ENCODE measurements at regions not wholly inside any gene's neighbourhood (a gene's known extent, or its start where the extent isn't known, plus 50 kb on each side); places are given as distances from the start of the nearest gene placed in this dataset.

DNA sequence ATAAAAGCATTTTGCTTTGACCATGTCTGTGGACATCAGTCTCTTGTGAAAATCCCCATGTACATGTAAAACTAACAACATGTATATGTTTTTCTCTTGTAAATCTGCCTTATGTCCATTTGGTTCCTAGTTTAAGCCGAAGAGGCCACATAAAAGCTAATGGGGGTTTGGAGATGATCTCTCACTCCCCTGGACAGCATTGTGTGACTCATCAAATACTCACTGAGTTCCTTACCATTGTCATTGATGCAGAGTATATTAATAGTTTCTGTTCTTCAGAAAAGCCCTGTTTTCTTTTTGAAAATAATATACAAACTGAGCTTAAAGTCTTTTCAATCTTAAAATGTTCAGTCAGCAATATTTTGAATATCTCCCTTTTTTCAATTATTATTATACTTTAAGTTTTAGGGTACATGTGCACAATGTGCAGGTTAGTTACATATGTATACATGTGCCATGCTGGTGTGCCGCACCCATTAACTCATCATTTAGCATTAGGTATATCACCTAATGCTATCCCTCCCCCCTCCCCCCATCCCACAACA lies 536.7 kb upstream of the HTR2A start:
- H3K9ac ChIP-seq (ENCODE audit: low read depth in 1 of 2, low read length in 2 of 2): no peak overlapping the region
- H3K4me3 ChIP-seq (ENCODE audit: low read length in 2 of 2): no peak overlapping the region
- peaks cover 0 to 2% of the 10 kb centered on the region in 2 donors for H3K9me3 ChIP-seq (ENCODE audit: control insufficient read depth in 2 of 2, low read length in 2 of 2)
- no peaks in the 10 kb centered on the region for H3K27me3 ChIP-seq (ENCODE audit: control insufficient read depth in 2 of 2, insufficient read depth in 2 of 2, low read length in 2 of 2)
- no peaks in the 10 kb centered on the region for H3K4me1 ChIP-seq (ENCODE audit: control insufficient read depth in 2 of 2, insufficient read depth in 2 of 2, low read length in 2 of 2)
- no peaks in the 10 kb centered on the region for H3K36me3 ChIP-seq (ENCODE audit: control insufficient read depth in 2 of 2, insufficient read depth in 2 of 2, low read length in 2 of 2)
- no peak overlapping the region for H3K27ac ChIP-seq (ENCODE audit: low read depth in 2 of 2, low read length in 2 of 2)

DNA sequence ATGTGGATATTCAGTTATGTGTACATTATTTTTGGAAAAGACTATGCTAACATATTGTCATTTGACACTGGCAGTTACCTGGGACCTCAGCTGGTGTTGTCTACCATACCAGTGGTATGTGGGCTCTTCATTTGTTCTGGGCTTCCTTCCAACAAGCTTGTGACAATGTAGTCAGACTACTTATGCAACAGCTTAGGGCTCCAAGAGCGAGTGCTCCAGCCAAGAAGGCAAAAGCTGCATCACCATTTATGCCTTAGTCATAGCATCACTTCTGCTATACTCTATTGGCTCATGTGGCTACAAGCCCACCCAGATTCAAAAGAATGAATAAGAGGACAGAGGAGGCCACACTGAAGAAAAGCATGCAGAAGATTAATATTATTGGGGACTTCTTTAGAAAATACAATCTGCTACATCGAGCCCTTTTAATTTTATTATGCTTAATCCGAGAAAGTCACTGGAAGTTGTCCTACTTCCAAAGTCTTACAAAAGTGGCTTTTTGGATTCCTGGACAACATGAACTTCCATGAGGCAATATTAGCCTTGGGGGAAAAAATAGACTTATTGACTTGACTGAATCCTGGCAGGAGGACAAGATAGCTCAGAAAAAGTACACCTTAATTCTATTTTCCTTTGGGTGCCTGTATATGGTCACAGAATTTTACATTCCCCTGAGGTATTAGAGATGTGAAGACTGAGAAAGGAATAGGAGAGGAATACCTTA lies 529.4 kb upstream of the HTR2A start:
- Histone ChIP-seq H3K36me3 (ENCODE audit: control insufficient read depth in 2 of 2, insufficient read depth in 2 of 2, low read length in 2 of 2) (no peaks in the 10 kb centered on the region), H3K27ac (ENCODE audit: low read depth in 2 of 2, low read length in 2 of 2) (no peak overlapping the region), H3K27me3 (ENCODE audit: control insufficient read depth in 2 of 2, insufficient read depth in 2 of 2, low read length in 2 of 2) (no peaks in the 10 kb centered on the region), H3K9ac (ENCODE audit: low read depth in 1 of 2, low read length in 2 of 2) (no peak overlapping the region), H3K4me3 (ENCODE audit: low read length in 2 of 2) (no peak overlapping the region), H3K4me1 (ENCODE audit: control insufficient read depth in 2 of 2, insufficient read depth in 2 of 2, low read length in 2 of 2) (no peaks in the 10 kb centered on the region), H3K9me3 (ENCODE audit: control insufficient read depth in 2 of 2, low read length in 2 of 2) (no peaks in the 10 kb centered on the region)

DNA sequence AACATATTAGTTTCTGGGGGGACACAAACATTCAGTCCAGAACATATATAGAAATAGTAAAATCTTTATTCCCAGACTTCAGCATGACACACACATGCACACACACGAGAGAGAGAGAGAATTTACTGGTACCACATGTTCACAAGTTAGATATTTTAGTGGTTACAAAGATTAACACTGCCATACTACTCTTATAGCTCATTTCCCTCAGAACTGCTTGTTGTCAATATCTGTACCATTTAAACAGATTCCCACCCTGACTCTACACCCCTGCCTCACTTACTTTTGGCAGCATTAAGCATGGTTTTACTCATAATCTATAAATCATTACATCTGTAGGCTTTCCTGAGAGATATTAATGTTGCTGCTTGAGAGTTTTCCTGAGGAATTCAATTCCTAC lies 524.7 kb upstream of the HTR2A start:
- Histone ChIP-seq H3K36me3 (ENCODE audit: control insufficient read depth in 2 of 2, insufficient read depth in 2 of 2, low read length in 2 of 2) (no peaks in the 10 kb centered on the region), H3K9me3 (ENCODE audit: control insufficient read depth in 2 of 2, low read length in 2 of 2) (no peaks in the 10 kb centered on the region), H3K4me3 (ENCODE audit: low read length in 2 of 2) (no peak overlapping the region), H3K9ac (ENCODE audit: low read depth in 1 of 2, low read length in 2 of 2) (no peak overlapping the region), H3K4me1 (ENCODE audit: control insufficient read depth in 2 of 2, insufficient read depth in 2 of 2, low read length in 2 of 2) (no peaks in the 10 kb centered on the region), H3K27me3 (ENCODE audit: control insufficient read depth in 2 of 2, insufficient read depth in 2 of 2, low read length in 2 of 2) (no peaks in the 10 kb centered on the region), H3K27ac (ENCODE audit: low read depth in 2 of 2, low read length in 2 of 2) (no peak overlapping the region)

DNA sequence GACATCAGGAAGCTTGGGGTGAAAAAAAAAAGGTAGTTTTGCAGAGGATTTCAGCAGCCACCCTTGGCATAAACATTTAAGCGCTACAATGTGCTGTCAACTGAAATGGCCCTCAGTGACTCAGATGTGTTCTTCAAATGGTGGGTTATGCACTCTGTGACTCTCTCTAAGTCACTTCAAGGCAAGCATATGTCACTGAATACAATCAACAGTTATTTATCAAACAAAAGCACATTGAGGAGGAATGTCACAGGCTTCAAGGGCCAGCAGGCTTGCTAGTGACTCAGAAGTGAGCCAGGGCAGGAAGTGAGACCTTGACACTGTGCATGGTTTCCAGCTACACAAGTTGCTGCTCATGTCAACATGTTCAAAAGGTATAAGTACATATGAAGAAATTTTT lies 523.7 kb upstream of the HTR2A start:
- H3K27me3 ChIP-seq (ENCODE audit: control insufficient read depth in 2 of 2, insufficient read depth in 2 of 2, low read length in 2 of 2): no peaks in the 10 kb centered on the region
- H3K4me1 ChIP-seq (ENCODE audit: control insufficient read depth in 2 of 2, insufficient read depth in 2 of 2, low read length in 2 of 2): no peaks in the 10 kb centered on the region
- no peak overlapping the region for H3K9ac ChIP-seq (ENCODE audit: low read depth in 1 of 2, low read length in 2 of 2)
- no peaks in the 10 kb centered on the region for H3K9me3 ChIP-seq (ENCODE audit: control insufficient read depth in 2 of 2, low read length in 2 of 2)
- no peak overlapping the region for H3K4me3 ChIP-seq (ENCODE audit: low read length in 2 of 2)
- H3K27ac ChIP-seq (ENCODE audit: low read depth in 2 of 2, low read length in 2 of 2): no peak overlapping the region
- H3K36me3 ChIP-seq (ENCODE audit: control insufficient read depth in 2 of 2, insufficient read depth in 2 of 2, low read length in 2 of 2): no peaks in the 10 kb centered on the region

DNA sequence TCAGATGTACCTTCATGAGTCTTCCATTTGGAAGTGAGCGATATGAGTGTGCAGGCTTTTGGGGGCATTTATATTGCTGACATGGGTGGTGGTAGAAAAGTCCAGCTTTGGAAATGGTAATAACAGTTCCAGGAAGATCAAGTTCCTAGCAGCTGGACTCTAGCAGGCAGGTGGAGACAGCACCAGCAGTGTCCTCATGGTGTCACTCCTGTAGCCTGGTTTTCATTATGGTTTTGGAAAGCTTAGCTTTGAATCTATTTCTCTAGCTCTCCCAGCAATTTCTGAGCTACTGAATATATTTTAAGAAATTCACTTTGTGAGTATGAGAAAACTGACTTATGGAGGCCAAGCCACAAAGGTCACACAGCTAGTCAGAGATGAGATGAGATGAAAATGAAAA lies 523.2 kb upstream of the HTR2A start:
- no peaks in the 10 kb centered on the region for H3K9me3 ChIP-seq (ENCODE audit: control insufficient read depth in 2 of 2, low read length in 2 of 2)
- H3K9ac ChIP-seq (ENCODE audit: low read depth in 1 of 2, low read length in 2 of 2): no peak overlapping the region
- no peaks in the 10 kb centered on the region for H3K27me3 ChIP-seq (ENCODE audit: control insufficient read depth in 2 of 2, insufficient read depth in 2 of 2, low read length in 2 of 2)
- H3K27ac ChIP-seq (ENCODE audit: low read depth in 2 of 2, low read length in 2 of 2): no peak overlapping the region
- no peaks in the 10 kb centered on the region for H3K36me3 ChIP-seq (ENCODE audit: control insufficient read depth in 2 of 2, insufficient read depth in 2 of 2, low read length in 2 of 2)
- H3K4me3 ChIP-seq (ENCODE audit: low read length in 2 of 2): no peak overlapping the region
- H3K4me1 ChIP-seq (ENCODE audit: control insufficient read depth in 2 of 2, insufficient read depth in 2 of 2, low read length in 2 of 2): no peaks in the 10 kb centered on the region

DNA sequence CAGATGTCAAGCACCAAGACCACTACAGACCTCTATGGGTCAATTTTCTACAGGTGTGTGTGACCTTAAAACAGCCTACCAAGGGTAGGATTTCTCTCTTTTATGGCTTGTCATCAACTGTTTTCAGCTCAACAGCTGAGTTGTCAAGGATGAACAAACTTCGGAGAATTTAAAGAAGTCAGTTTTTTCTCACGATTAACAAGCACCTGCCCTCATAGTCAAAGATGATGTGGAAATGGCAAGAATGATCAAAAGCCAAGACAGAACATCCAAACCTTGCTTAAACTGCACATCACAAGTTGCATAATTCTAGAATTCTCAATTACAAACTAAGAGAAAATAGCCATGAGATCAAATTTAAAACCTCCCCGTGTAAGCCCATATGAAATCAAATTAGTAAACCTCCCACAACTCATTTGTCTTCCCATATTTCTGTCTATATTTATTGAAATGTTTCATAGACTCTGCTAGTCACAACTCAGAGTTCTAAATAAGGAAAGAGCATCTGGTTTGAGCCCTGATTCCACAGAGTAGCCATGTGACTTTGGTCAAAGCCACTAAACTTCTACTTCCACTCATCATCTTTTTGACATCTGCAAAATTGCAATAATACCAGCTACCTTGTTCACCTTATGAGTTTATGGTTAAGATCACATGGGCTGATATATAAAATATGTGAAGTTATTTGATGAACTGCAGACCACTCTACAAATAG lies 521.5 kb upstream of the HTR2A start:
- H3K27ac ChIP-seq (ENCODE audit: low read depth in 2 of 2, low read length in 2 of 2): no peak overlapping the region
- no peaks in the 10 kb centered on the region for H3K27me3 ChIP-seq (ENCODE audit: control insufficient read depth in 2 of 2, insufficient read depth in 2 of 2, low read length in 2 of 2)
- H3K9ac ChIP-seq (ENCODE audit: low read depth in 1 of 2, low read length in 2 of 2): no peak overlapping the region
- H3K9me3 ChIP-seq (ENCODE audit: control insufficient read depth in 2 of 2, low read length in 2 of 2): no peaks in the 10 kb centered on the region
- no peaks in the 10 kb centered on the region for H3K4me1 ChIP-seq (ENCODE audit: control insufficient read depth in 2 of 2, insufficient read depth in 2 of 2, low read length in 2 of 2)
- no peak overlapping the region for H3K4me3 ChIP-seq (ENCODE audit: low read length in 2 of 2)
- no peaks in the 10 kb centered on the region for H3K36me3 ChIP-seq (ENCODE audit: control insufficient read depth in 2 of 2, insufficient read depth in 2 of 2, low read length in 2 of 2)

DNA sequence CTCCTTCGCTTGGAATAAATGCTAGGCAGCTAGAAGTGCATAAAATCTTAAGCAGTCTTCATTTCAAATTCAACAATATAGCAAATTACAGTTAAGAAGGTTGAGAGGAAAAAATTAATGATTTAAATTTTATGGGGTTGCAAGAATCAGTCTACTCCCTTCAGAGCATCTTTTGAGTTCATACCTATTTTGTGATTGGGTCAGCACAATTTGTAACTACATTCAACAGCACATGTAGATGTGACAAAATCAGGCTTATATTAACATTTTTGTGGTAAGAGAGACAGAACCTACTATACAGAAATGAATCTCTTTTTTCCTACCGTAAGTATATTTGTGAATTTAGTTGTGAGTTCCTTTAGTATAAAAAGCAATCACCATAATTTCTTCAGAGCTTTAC lies 520.6 kb upstream of the HTR2A start:
- Histone ChIP-seq H3K27me3 (ENCODE audit: control insufficient read depth in 2 of 2, insufficient read depth in 2 of 2, low read length in 2 of 2) (no peaks in the 10 kb centered on the region), H3K9ac (ENCODE audit: low read depth in 1 of 2, low read length in 2 of 2) (no peak overlapping the region), H3K27ac (ENCODE audit: low read depth in 2 of 2, low read length in 2 of 2) (no peak overlapping the region), H3K4me1 (ENCODE audit: control insufficient read depth in 2 of 2, insufficient read depth in 2 of 2, low read length in 2 of 2) (no peaks in the 10 kb centered on the region), H3K4me3 (ENCODE audit: low read length in 2 of 2) (no peak overlapping the region), H3K36me3 (ENCODE audit: control insufficient read depth in 2 of 2, insufficient read depth in 2 of 2, low read length in 2 of 2) (no peaks in the 10 kb centered on the region), H3K9me3 (ENCODE audit: control insufficient read depth in 2 of 2, low read length in 2 of 2) (no peaks in the 10 kb centered on the region)

DNA sequence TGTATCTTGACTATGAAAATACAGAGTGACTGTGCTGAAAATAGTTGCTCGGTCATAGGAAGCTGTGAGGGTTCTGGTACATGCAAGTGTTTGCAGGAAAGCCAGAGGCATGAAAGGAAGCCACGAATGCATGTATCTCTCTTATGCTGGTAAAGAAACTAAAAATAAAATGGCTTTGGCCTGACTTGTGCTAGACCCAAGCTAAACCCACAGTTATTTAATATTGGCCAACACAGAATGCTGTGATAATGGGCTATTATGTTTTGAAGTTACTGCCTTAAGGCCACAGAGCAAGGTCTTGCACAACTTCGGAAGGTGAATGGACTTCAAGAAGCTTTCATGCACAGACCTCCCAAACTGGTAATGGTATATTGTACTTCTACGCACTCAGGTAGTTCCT lies 518.2 kb upstream of the HTR2A start:
- Histone ChIP-seq H3K9ac (ENCODE audit: low read depth in 1 of 2, low read length in 2 of 2) (no peak overlapping the region), H3K27me3 (ENCODE audit: control insufficient read depth in 2 of 2, insufficient read depth in 2 of 2, low read length in 2 of 2) (no peaks in the 10 kb centered on the region), H3K4me1 (ENCODE audit: control insufficient read depth in 2 of 2, insufficient read depth in 2 of 2, low read length in 2 of 2) (no peaks in the 10 kb centered on the region), H3K4me3 (ENCODE audit: low read length in 2 of 2) (no peak overlapping the region), H3K27ac (ENCODE audit: low read depth in 2 of 2, low read length in 2 of 2) (no peak overlapping the region), H3K36me3 (ENCODE audit: control insufficient read depth in 2 of 2, insufficient read depth in 2 of 2, low read length in 2 of 2) (no peaks in the 10 kb centered on the region), H3K9me3 (ENCODE audit: control insufficient read depth in 2 of 2, low read length in 2 of 2) (no peaks in the 10 kb centered on the region)

DNA sequence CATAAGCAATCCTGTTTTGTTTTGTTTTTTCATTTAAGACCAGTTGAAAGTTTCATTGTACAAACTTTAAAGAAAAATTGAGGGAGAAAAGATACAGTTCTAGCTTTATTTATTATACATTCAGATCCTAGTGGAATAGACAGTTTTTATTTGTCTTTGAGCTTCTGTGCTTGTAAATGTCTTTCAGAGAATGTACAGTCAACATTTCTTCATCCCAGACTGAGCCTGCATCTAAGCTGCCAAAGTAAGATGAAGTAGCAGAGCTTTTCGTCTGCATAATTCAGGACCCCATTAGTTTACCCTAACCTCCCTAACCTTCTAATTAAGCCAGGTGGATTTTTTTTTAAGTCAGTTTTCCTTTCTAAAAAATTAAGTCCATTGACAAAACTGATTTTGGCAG lies 516.7 kb upstream of the HTR2A start:
- Histone ChIP-seq H3K4me3 (ENCODE audit: low read length in 2 of 2) (no peak overlapping the region), H3K36me3 (ENCODE audit: control insufficient read depth in 2 of 2, insufficient read depth in 2 of 2, low read length in 2 of 2) (no peaks in the 10 kb centered on the region), H3K9me3 (ENCODE audit: control insufficient read depth in 2 of 2, low read length in 2 of 2) (no peaks in the 10 kb centered on the region), H3K27ac (ENCODE audit: low read depth in 2 of 2, low read length in 2 of 2) (no peak overlapping the region), H3K9ac (ENCODE audit: low read depth in 1 of 2, low read length in 2 of 2) (no peak overlapping the region), H3K4me1 (ENCODE audit: control insufficient read depth in 2 of 2, insufficient read depth in 2 of 2, low read length in 2 of 2) (no peaks in the 10 kb centered on the region), H3K27me3 (ENCODE audit: control insufficient read depth in 2 of 2, insufficient read depth in 2 of 2, low read length in 2 of 2) (no peaks in the 10 kb centered on the region)

DNA sequence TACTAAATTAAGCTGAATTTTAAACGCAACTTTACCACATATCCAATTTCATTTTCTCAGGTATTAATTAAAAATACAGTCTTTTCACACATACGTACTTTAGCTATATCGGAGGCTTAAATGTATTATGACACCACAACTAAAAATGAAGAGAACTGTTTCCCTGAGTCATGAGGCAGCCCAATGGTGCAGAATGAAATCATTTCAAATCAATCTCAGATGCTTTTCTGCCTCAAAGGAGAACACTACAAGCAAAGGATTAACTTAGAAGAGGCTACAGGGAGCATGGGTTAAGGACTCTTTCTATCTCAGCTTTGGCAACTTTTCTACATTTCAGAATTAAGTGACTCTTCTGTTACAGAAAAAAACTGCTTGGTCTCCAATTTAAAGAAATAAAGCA lies 516.3 kb upstream of the HTR2A start:
- Histone ChIP-seq H3K36me3 (ENCODE audit: control insufficient read depth in 2 of 2, insufficient read depth in 2 of 2, low read length in 2 of 2) (no peaks in the 10 kb centered on the region), H3K4me3 (ENCODE audit: low read length in 2 of 2) (no peak overlapping the region), H3K4me1 (ENCODE audit: control insufficient read depth in 2 of 2, insufficient read depth in 2 of 2, low read length in 2 of 2) (no peaks in the 10 kb centered on the region)

More for the DNA sequence above, 516.3 kb upstream of the HTR2A start:
- Histone ChIP-seq H3K27me3 (ENCODE audit: control insufficient read depth in 2 of 2, insufficient read depth in 2 of 2, low read length in 2 of 2) (no peaks in the 10 kb centered on the region), H3K27ac (ENCODE audit: low read depth in 2 of 2, low read length in 2 of 2) (no peak overlapping the region), H3K9ac (ENCODE audit: low read depth in 1 of 2, low read length in 2 of 2) (no peak overlapping the region), H3K9me3 (ENCODE audit: control insufficient read depth in 2 of 2, low read length in 2 of 2) (no peaks in the 10 kb centered on the region)
